ENCODE measurements at regions not wholly inside any gene's neighbourhood (a gene's known extent, or its start where the extent isn't known, plus 50 kb on each side); places are given as distances from the start of the nearest gene placed in this dataset.

GRCh38 chr1:56033321-56034037 is 545.9 kb downstream of the PLPP3 start:
- TF ChIP-seq, protein P1, sequence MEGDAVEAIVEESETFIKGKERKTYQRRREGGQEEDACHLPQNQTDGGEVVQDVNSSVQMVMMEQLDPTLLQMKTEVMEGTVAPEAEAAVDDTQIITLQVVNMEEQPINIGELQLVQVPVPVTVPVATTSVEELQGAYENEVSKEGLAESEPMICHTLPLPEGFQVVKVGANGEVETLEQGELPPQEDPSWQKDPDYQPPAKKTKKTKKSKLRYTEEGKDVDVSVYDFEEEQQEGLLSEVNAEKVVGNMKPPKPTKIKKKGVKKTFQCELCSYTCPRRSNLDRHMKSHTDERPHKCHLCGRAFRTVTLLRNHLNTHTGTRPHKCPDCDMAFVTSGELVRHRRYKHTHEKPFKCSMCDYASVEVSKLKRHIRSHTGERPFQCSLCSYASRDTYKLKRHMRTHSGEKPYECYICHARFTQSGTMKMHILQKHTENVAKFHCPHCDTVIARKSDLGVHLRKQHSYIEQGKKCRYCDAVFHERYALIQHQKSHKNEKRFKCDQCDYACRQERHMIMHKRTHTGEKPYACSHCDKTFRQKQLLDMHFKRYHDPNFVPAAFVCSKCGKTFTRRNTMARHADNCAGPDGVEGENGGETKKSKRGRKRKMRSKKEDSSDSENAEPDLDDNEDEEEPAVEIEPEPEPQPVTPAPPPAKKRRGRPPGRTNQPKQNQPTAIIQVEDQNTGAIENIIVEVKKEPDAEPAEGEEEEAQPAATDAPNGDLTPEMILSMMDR (conservative IDR thresholded peaks at IDR 0.05; ENCODE audit: low read length): no peak
- TF ChIP-seq EZH2phosphoT487 (IDR thresholded peaks at IDR 0.05; ENCODE audit: borderline replicate concordance, low read depth, low read length): no peak
